Hepatocyte (in vitro differentiated cells): ENCODE measurements at regions not wholly inside any gene's neighbourhood (a gene's known extent, or its start where the extent isn't known, plus 50 kb on each side); places are given as distances from the start of the nearest gene placed in this dataset.

ENCODE experiments used
- DNase-seq: peaks from one replicate; pipeline ENCODE4 v3.0.0-alpha.2; 2016; ENCODE audit warnings: low spot score
- H2AFZ ChIP-seq: fragments of 200-600 bp; sonication (generic); 2 replicates; pipeline ENCODE4 v1.6.0; 2016; ENCODE audit warnings: antibody characterized with exemption, mild to moderate bottlenecking
- H3K27ac ChIP-seq: fragments of 200-600 bp; sonication (generic); 2 replicates; pipeline ENCODE4 v1.5.1; 2016; ENCODE audit warnings: mild to moderate bottlenecking
- H3K27me3 ChIP-seq: fragments of 200-600 bp; sonication (generic); 2 replicates; pipeline ENCODE4 v1.6.1; 2016
- H3K36me3 ChIP-seq: fragments of 200-600 bp; sonication (generic); replicated peaks from 2 replicates; pipeline ENCODE4 v1.5.1; 2016; ENCODE audit warnings: low read depth; ENCODE audit not compliant: insufficient read depth
- H3K4me1 ChIP-seq: fragments of 200-600 bp; sonication (generic); 2 replicates; pipeline ENCODE4 v1.5.1; 2016; ENCODE audit warnings: mild to moderate bottlenecking, moderate library complexity; ENCODE audit not compliant: insufficient read depth
- H3K4me2 ChIP-seq: fragments of 200-600 bp; sonication (generic); 2 replicates; pipeline ENCODE4 v1.6.0; 2016
- H3K4me3 ChIP-seq: fragments of 200-600 bp; sonication (generic); 2 replicates; pipeline ENCODE4 v1.5.1; 2016; ENCODE audit warnings: mild to moderate bottlenecking
- H3K79me2 ChIP-seq: fragments of 200-600 bp; sonication (generic); 2 replicates; pipeline ENCODE4 v1.6.0; 2017; ENCODE audit warnings: mild to moderate bottlenecking
- H3K9me2 ChIP-seq: fragments of 200-600 bp; sonication (generic); replicated peaks from 2 replicates; pipeline ENCODE4 v1.6.0; 2017; ENCODE audit warnings: mild to moderate bottlenecking; ENCODE audit not compliant: insufficient read depth
- H3K9me3 ChIP-seq: fragments of 200-600 bp; sonication (generic); 2 replicates; pipeline ENCODE4 v1.5.1; 2016; ENCODE audit warnings: low read depth, mild to moderate bottlenecking
- H4K20me1 ChIP-seq: fragments of 200-600 bp; sonication (generic); 2 replicates; pipeline ENCODE4 v1.6.0; 2016; ENCODE audit warnings: mild to moderate bottlenecking; ENCODE audit not compliant: insufficient read depth, poor library complexity, severe bottlenecking
- EZH2 ChIP-seq: fragments of 200-600 bp; sonication (generic); IDR thresholded peaks from 2 replicates; pipeline ENCODE4 v1.6.1; 2016; ENCODE audit warnings: antibody characterized with exemption, mild to moderate bottlenecking, borderline replicate concordance
- EZH2phosphoT487 ChIP-seq: fragments of 200-600 bp; sonication (generic); IDR thresholded peaks from one replicate; pipeline ENCODE4 v1.6.1; 2018; ENCODE audit warnings: antibody characterized with exemption, mild to moderate bottlenecking, low read depth, moderate library complexity; ENCODE audit not compliant: unreplicated experiment, severe bottlenecking
- WGBS: methylation state at CpG from one replicate; pipeline ENCODE4 v1.1.6; 2016; ENCODE audit warnings: low lambda C conversion rate; ENCODE audit errors: missing lambda C conversion rate; 5-methylcytosine and 5-hydroxymethylcytosine counted together
- TF ChIP-seq, protein P1 (sequence below): fragments of 200-600 bp; sonication (generic); IDR thresholded peaks from 2 replicates; pipeline ENCODE4 v1.5.1; 2016; ENCODE audit warnings: antibody characterized with exemption, mild to moderate bottlenecking; ENCODE audit not compliant: poor library complexity

DNA sequence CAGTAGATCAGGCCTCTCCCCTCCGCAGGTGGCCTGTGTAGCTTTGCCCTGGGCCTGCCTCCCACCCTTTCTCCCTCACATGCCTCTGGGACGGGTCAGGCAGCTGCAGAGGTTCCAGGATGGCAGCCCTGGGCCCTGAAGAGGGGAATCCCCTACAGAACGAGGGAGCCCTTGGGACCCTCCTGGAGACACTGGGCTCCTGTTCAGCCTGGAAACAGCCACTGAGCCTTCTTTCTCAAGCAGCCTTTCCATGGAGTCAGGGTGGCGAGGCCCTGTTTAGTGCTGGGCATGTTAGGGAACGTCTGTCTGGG is 720.9 kb downstream of the BRD1 start:
- no peak for DNase-seq
- Histone ChIP-seq H3K4me2 (no peak overlapping the region), H3K9me2 (no peaks in the 10 kb centered on the region), H3K9me3 (no peaks in the 10 kb centered on the region), H3K36me3 (no peaks in the 10 kb centered on the region), H3K4me1 (no peaks in the 10 kb centered on the region), H2AFZ (no peak overlapping the region), H3K27ac (no peak overlapping the region), H4K20me1 (no peaks in the 10 kb centered on the region), H3K4me3 (no peak overlapping the region), H3K79me2 (no peaks in the 10 kb centered on the region), H3K27me3 (no peaks in the 10 kb centered on the region)
- TF ChIP-seq, protein P1, sequence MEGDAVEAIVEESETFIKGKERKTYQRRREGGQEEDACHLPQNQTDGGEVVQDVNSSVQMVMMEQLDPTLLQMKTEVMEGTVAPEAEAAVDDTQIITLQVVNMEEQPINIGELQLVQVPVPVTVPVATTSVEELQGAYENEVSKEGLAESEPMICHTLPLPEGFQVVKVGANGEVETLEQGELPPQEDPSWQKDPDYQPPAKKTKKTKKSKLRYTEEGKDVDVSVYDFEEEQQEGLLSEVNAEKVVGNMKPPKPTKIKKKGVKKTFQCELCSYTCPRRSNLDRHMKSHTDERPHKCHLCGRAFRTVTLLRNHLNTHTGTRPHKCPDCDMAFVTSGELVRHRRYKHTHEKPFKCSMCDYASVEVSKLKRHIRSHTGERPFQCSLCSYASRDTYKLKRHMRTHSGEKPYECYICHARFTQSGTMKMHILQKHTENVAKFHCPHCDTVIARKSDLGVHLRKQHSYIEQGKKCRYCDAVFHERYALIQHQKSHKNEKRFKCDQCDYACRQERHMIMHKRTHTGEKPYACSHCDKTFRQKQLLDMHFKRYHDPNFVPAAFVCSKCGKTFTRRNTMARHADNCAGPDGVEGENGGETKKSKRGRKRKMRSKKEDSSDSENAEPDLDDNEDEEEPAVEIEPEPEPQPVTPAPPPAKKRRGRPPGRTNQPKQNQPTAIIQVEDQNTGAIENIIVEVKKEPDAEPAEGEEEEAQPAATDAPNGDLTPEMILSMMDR: no peak
- TF ChIP-seq EZH2phosphoT487 (no peak), EZH2 (no peak)
- WGBS: 86% methylated on average over 5 of the region's 5 CpGs

DNA sequence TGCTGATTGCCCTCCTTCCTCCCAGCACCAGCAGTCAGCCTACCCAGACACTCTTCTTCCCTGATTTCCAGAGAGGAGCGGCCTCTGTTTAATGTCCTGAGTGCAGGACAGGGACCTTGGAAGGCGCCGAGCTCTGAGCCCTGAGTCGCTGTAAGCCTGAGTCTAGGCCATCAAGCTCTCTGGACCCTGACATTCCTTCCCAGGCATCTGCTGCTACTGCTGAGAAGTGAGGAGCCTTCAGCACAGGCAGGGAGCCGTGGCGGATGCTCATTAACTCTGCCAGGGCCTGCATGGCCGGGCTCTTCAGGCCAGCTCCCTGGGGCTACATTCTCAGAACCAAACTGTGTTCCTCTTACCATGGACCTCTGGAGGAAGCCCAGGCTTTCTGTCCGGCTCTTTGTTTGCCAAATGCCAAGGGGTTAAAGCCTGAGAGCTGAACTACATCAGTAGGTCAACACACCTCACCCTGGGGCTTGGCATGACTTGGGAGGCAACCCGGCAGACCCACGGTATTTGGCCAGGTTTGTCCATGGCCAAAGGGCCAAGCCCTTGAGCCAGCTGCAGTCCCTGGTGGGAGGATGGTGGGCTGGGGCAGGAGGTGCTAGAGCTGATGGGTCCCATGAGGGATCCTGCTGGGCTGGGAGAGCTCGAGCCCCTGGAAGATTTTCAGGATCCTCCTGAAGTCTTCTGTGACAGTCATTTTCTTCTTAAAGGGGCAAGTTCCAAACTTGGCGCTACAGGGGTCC is 721.4 kb downstream of the BRD1 start:
- Histone ChIP-seq H3K27ac (no peak overlapping the region), H3K79me2 (no peaks in the 10 kb centered on the region), H3K36me3 (no peaks in the 10 kb centered on the region), H3K9me3 (no peaks in the 10 kb centered on the region), H3K9me2 (no peaks in the 10 kb centered on the region), H2AFZ (no peak overlapping the region), H3K27me3 (no peaks in the 10 kb centered on the region), H3K4me2 (no peak overlapping the region), H4K20me1 (no peaks in the 10 kb centered on the region), H3K4me1 (no peaks in the 10 kb centered on the region), H3K4me3 (no peak overlapping the region)
- TF ChIP-seq EZH2phosphoT487 (no peak), EZH2 (no peak)
- TF ChIP-seq, protein P1: no peak
- WGBS: 80% methylated on average over 12 of the region's 12 CpGs
- DNase-seq: no peak

DNA sequence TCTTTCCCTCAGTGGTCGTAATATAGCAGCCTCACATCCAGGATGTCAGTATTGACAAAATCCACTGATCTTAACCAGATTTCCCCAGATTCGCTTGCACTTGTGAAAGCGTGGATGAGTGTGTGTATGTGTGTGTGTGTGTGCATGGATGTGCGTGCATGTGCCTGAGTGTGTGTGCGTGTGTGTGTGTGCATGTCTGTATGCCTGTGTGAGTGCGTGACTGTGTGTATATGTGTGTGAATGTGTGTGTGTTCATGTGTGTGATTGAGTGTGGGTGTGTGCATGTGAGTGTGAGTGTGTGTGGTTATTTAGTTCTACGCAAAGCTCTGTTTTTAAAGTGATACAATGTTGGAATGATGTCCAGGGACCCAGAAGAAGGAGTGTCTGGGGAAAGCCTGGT is 723.2 kb downstream of the BRD1 start:
- Histone ChIP-seq H2AFZ (no peak overlapping the region), H3K79me2 (no peaks in the 10 kb centered on the region), H3K9me2 (no peaks in the 10 kb centered on the region), H3K27me3 (no peaks in the 10 kb centered on the region), H3K27ac (no peak overlapping the region), H4K20me1 (no peaks in the 10 kb centered on the region), H3K4me1 (no peaks in the 10 kb centered on the region), H3K4me3 (no peak overlapping the region), H3K9me3 (no peaks in the 10 kb centered on the region), H3K36me3 (no peaks in the 10 kb centered on the region), H3K4me2 (no peak overlapping the region)
- 90% methylated on average over 7 of the region's 7 CpGs for WGBS
- TF ChIP-seq EZH2 (no peak), EZH2phosphoT487 (no peak)
- TF ChIP-seq, protein P1: no peak
- no peak for DNase-seq
